ENCODE measurements at regions not wholly inside any gene's neighbourhood (a gene's known extent, or its start where the extent isn't known, plus 50 kb on each side); places are given as distances from the start of the nearest gene placed in this dataset.

DNA sequence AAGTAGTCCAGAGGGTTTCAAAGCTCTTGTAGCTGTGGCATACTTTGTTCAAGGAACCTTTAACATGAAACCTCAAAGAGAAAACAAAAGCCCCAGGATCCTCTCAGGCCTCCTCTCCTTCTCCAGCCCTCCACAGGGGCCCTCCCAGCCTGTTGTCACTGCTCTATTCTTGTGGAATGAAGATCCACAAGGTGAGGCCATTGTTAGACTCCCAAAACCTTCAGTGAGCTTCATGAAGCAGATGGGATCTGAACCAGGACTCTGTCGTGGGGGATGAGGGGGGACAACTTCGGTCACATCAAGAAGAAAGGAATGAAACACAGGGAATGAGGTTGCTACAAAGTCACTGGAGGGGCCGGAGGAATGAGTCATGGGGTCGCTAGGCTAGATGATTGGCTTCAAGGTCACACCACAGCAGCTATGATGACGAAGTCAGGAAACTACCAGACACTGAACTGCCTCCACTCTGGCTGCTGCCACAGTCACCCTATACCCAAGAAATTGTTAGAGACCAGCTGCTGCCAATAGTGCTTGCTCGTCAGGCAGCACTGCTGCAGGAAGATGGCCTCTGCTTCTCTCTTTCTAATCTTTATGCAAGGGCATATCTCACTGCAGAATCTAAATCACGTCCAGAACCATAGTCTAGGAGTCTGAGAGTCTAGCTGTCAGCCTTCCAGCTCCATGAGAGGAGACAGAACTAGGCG, 208.8 kb downstream of the HIBADH start:
- TF ChIP-seq, protein P1, sequence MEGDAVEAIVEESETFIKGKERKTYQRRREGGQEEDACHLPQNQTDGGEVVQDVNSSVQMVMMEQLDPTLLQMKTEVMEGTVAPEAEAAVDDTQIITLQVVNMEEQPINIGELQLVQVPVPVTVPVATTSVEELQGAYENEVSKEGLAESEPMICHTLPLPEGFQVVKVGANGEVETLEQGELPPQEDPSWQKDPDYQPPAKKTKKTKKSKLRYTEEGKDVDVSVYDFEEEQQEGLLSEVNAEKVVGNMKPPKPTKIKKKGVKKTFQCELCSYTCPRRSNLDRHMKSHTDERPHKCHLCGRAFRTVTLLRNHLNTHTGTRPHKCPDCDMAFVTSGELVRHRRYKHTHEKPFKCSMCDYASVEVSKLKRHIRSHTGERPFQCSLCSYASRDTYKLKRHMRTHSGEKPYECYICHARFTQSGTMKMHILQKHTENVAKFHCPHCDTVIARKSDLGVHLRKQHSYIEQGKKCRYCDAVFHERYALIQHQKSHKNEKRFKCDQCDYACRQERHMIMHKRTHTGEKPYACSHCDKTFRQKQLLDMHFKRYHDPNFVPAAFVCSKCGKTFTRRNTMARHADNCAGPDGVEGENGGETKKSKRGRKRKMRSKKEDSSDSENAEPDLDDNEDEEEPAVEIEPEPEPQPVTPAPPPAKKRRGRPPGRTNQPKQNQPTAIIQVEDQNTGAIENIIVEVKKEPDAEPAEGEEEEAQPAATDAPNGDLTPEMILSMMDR (IDR thresholded peaks at IDR 0.05; ENCODE audit: poor library complexity): no peak
- TF ChIP-seq EZH2 (IDR thresholded peaks at IDR 0.05; ENCODE audit: borderline replicate concordance): no peak
- no peak for TF ChIP-seq EZH2phosphoT487 (IDR thresholded peaks at IDR 0.05; ENCODE audit: low read depth, severe bottlenecking, unreplicated experiment)

Data from hepatocyte (in vitro differentiated cells).